Stomach (tissue), 4 donors: ENCODE measurements at regions not wholly inside any gene's neighbourhood (a gene's known extent, or its start where the extent isn't known, plus 50 kb on each side); places are given as distances from the start of the nearest gene placed in this dataset.

Experiments
- EP300 ChIP-seq: sonication (generic); formaldehyde crosslinking; IDR thresholded peaks from one replicate; pipeline ENCODE4 v1.6.1; 2017; ENCODE audit warnings: antibody characterized with exemption
- POLR2A ChIP-seq, 4 donors: fragments of 450-650 bp; IDR thresholded peaks; one replicate each; pipeline ENCODE4 v1.6.1; 2016; ENCODE audit warnings: antibody characterized with exemption in 4 of 4, control low read depth in 2 of 4, mild to moderate bottlenecking in 1 of 4, moderate library complexity in 1 of 4

DNA sequence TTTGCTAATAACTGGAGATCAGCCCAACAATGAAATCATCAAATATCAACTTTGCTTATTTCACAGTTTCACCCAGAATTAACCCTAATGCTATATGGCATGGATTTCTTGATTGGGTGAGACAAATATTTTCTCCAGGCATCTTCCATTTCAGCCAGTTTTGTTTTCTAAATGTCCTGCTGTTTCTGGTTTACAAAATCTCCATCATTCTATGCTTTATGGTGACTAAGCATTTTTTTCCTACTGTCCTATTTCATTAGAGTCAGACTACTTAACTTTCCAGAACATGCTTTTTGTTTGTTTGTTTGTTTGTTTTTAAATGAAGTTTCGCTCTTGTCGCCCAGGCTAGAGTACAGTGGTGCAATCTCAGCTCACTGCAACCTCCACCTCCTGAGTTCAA lies 59.5 kb upstream of the EXOC2 start:
- no peak for TF ChIP-seq EP300
- no peak for TF ChIP-seq POLR2A (IDR thresholded peaks at IDR 0.05)
